IPS DF 6.9 (cell line): ENCODE measurements at regions not wholly inside any gene's neighbourhood (a gene's known extent, or its start where the extent isn't known, plus 50 kb on each side); places are given as distances from the start of the nearest gene placed in this dataset.

Source experiments
- DNase-seq: peaks from one replicate; pipeline ENCODE4 v3.0.0-alpha.2; 2013; ENCODE audit warnings: low read depth, low spot score
- H3K27ac ChIP-seq: one replicate; pipeline ENCODE4 v1.5.1; 2013; ENCODE audit warnings: low read length, control low read depth
- H3K27me3 ChIP-seq: 2 replicates; pipeline ENCODE4 v1.6.1; 2013; ENCODE audit warnings: mild to moderate bottlenecking, low read length; ENCODE audit not compliant: control insufficient read depth, insufficient read depth
- H3K36me3 ChIP-seq: 2 replicates; pipeline ENCODE4 v1.6.1; 2013; ENCODE audit warnings: low read length; ENCODE audit not compliant: control insufficient read depth, insufficient read depth
- H3K4me1 ChIP-seq: 2 replicates; pipeline ENCODE4 v1.6.1; 2013; ENCODE audit warnings: low read length; ENCODE audit not compliant: control insufficient read depth, insufficient read depth
- H3K4me3 ChIP-seq: 2 replicates; pipeline ENCODE4 v1.5.1; 2013; ENCODE audit warnings: mild to moderate bottlenecking, low read length
- H3K9me3 ChIP-seq: 2 replicates; pipeline ENCODE4 v1.6.1; 2013; ENCODE audit warnings: low read length, inconsistent platforms; ENCODE audit not compliant: control insufficient read depth, insufficient read depth
- WGBS: extraction: QIAGEN DNeasy Blood & Tissue Kit; methylation state at CpG from one replicate; pipeline ENCODE4 v1.1.7; 2013; ENCODE audit warnings: mixed read lengths, missing lambda C conversion rate; ENCODE audit not compliant: insufficient read length, insufficient coverage; 5-methylcytosine and 5-hydroxymethylcytosine counted together

DNA sequence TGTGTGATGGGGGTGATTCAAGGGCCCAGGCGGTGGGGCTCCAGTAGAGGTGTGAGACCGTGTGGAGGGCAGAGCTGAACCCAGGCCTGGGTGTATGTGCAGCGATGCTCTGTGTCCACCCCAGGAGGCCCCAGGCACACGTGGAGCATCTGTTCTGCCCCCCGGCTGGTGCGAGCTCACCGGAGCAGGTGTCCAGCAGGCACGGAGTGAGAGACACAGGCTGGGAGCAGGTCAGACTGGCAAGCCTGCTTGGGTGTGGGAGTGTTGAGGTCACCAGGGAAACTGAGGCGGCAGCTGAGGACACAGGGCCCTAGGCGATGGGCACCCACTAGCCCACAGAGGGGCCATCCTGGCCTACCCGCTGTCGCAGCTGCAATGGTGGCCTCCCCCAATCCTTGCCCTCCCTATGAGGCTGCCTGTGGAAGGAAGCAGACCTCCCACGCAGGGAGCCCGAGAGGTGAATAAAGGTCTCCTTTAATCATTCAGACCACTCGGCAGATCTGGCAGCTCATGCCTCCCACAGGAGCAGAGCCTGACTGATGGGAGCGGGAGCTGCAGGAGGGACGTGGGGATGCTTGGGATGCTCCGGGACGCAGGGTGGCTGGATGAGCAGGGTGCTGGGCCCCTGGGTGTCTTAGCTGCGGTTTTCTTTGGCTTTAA, 1165.1 kb downstream of the BRD1 start:
- no CpG with 5 or more reads among the region's 20 CpGs for WGBS

DNA sequence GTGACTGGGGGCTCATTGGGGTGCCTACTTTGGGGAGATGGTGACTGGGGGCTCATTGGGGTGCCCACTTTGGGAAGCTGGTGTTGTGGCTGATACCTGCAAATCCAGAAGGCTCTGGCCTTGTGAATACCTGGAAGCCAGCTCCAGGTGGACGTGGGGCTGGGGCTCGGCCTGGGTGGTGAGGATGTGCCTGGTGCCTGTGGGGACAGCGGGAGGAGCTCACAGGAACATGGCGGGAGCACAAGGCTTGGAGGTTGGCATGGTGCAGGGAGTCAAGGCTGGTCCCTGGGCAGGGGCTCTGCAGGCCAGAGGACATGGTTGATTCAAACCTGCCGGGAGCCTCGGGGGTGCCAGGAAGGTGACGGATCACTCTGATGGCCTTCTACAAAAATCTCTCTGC, 1165.7 kb downstream of the BRD1 start:
- no peak overlapping the region for H3K27ac ChIP-seq
- no peaks in the 10 kb centered on the region; the same call in 1 of the 2 replicates for H3K36me3 ChIP-seq
- H3K27me3 ChIP-seq = no peaks in the 10 kb centered on the region
- DNase-seq = no peak
- no CpG with 5 or more reads among the region's 7 CpGs for WGBS
- H3K4me1 ChIP-seq = no peaks in the 10 kb centered on the region
- no peak overlapping the region for H3K4me3 ChIP-seq
- peaks cover 44% of the 10 kb centered on the region for H3K9me3 ChIP-seq

More for the DNA sequence above, 1165.1 kb downstream of the BRD1 start:
- DNase-seq = no peak
- Histone ChIP-seq H3K27ac (no peak overlapping the region), H3K27me3 (no peaks in the 10 kb centered on the region), H3K9me3 (peaks cover 42% of the 10 kb centered on the region), H3K4me1 (no peaks in the 10 kb centered on the region), H3K4me3 (no peak overlapping the region), H3K36me3 (no peaks in the 10 kb centered on the region; the same call in 1 of the 2 replicates)

DNA sequence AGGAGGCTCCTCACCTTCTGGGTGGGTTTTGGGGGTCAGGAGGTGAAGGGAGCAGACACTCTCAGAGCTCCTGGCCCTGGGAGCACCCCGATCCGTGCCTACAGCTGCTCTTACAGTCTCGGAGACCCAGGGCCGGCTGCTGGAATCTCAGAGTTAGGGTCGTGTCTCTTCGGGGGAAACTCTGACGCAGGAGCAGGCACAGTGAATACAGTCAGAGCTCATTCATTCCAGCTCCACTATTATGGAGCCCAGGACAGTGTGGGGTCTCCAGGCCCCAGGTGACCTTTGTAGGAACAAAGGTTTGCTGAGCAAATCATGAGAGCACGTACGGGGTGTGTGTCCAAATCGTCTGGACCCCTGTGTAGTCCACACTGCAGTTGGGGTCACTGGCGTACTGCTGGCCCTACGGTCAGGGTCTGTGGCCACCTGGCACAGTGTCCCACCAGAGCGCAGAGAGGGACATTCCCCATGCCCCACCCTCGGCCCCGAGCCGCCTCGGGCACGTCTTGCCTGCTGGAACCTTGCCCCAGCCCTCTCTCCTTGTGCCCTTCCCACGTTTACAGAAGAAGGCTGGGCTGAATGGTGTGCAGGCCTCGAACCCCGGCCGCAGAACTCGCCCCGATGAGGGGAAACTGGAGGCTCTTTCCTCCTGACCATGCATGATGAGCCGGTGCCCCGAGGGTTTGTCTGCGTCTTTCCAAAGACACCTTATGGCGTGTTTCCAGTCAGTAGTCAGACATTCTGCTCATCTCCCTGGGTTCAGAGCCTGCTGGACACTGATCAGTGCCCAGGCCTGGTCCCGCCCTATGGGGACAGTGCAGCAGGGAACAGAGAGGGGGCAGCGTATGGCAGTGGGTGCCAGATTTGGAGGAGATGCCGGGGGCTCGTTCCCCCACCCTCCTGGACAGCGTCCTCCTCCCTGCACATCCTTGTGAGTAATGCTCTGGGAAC, 1166.6 kb downstream of the BRD1 start:
- Histone ChIP-seq H3K4me1 (no peaks in the 10 kb centered on the region), H3K36me3 (no peaks in the 10 kb centered on the region; the same call in 1 of the 2 replicates), H3K4me3 (no peak overlapping the region), H3K27ac (no peak overlapping the region), H3K9me3 (peaks cover 41% of the 10 kb centered on the region), H3K27me3 (no peaks in the 10 kb centered on the region)
- WGBS = no CpG with 5 or more reads among the region's 33 CpGs
- no peak for DNase-seq

DNA sequence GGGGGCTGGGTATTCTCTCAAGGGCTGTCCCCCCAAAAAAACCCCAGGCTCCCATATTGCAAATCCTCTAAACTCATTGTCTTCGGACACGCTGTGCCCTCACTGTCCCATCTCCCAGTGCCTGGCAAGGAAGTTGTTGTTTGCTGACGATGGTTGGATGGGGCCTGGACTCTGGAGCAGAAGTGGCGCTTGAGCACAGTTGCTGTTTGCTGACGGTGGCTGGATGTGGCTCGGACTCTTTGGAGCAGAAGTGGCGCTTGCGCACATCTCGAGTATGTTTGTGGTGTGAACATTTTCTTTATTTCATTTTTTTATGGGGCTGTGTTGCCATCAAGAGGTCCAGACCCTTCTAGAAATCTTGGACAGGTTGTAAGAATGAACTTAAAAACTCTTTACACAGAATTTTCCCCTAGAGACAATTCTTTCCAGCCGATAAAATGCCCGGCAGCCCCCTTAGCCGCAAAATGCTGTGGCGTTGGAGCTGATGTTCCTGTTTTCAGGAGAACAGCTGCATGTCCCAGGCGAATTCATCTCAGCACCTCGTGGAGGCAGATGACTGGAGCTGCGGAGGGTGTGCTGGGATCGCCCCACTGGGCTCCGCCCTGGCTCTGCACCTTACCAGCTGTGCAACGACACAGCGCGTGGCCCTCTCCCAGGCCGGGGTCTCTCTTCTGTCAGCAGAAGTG, 1167.4 kb downstream of the BRD1 start:
- Histone ChIP-seq H3K27ac (no peak overlapping the region), H3K4me3 (no peak overlapping the region), H3K27me3 (no peaks in the 10 kb centered on the region), H3K9me3 (peaks cover 36% of the 10 kb centered on the region), H3K4me1 (no peaks in the 10 kb centered on the region), H3K36me3 (no peaks in the 10 kb centered on the region; the same call in 1 of the 2 replicates)
- WGBS = no CpG with 5 or more reads among the region's 22 CpGs
- DNase-seq = no peak

DNA sequence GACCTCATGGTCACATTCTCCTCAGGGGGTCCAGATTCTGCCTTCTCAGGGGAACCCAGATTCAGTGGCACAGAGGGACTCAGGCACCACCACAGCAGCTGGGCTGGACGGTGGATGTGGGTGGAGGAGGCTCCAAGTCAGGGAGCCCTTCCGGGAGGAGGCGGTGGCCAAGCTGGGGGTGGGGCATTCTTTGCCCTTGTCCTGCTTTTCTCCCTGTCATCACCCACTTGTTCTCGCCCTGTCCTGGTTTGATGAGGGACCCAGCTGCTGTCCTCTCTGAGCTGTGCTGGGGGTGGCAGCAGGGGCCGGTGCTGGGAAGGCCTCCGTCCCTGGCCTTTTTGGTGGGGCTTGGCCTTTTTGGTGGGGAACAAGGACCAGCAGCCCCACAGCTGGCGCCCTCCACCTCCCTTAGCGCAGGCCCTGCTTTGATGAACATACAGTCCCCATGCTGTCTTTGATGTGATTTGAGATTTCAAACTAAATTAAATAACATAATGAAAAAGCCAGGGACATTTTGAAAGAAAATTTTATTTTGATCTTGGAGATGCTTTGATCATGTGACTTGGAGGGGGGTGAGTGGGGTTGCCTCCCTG, 1168.2 kb downstream of the BRD1 start:
- Histone ChIP-seq H3K4me1 (no peaks in the 10 kb centered on the region), H3K27ac (no peak overlapping the region), H3K4me3 (no peak overlapping the region), H3K9me3 (peaks cover 36% of the 10 kb centered on the region), H3K27me3 (no peaks in the 10 kb centered on the region), H3K36me3 (no peaks in the 10 kb centered on the region; the same call in 1 of the 2 replicates)
- DNase-seq = no peak
- no CpG with 5 or more reads among the region's 8 CpGs for WGBS

DNA sequence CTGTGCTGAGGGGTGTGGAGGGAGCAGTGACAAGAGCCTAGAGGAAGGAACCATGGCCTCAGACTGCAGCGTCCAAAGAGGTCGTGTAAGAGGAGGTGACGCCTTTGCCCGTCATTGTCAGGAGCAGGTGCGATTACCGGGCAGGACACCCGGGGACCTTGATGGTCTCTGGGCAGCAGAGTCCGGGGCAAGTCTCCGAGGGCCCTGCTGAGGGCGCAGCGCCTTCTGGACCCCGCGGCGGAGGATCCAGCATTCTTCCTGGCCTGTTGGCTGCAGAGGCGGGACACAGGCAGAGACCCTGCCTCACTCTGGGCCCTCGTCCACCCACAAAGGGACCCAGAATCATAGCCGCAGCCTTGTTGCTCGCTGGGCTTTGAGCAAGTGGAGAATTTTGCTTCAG, 1168.8 kb downstream of the BRD1 start:
- Histone ChIP-seq H3K4me3 (no peak overlapping the region), H3K9me3 (peaks cover 39% of the 10 kb centered on the region), H3K27me3 (no peaks in the 10 kb centered on the region), H3K27ac (no peak overlapping the region), H3K36me3 (no peaks in the 10 kb centered on the region; the same call in 1 of the 2 replicates), H3K4me1 (no peaks in the 10 kb centered on the region)
- DNase-seq = no peak
- no CpG with 5 or more reads among the region's 18 CpGs for WGBS

DNA sequence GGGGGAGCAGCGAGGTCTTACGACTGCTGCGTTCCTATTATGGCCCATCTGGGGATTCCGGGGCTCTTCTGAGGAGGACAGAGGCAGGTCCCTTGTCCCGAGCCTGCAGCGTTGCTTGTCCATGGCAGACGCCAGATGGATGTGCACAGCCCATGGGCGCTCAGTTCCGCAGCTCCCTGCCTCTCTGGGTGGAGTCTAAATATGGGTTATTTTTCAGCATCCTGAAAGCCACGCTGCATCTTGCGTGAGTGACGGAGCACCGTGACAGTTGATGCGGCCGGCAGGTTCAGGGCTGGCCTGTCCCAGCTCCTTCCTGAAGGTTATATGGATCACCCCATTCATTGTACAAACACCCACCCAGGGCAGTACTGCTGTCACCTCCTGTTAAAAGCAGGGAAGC, 1169.4 kb downstream of the BRD1 start:
- no peak for DNase-seq
- no peak overlapping the region for H3K4me3 ChIP-seq
- no CpG with 5 or more reads among the region's 15 CpGs for WGBS
- no peaks in the 10 kb centered on the region; the same call in 1 of the 2 replicates for H3K36me3 ChIP-seq
- H3K9me3 ChIP-seq = peaks cover 39% of the 10 kb centered on the region
- no peak overlapping the region for H3K27ac ChIP-seq
- no peaks in the 10 kb centered on the region for H3K4me1 ChIP-seq
- no peaks in the 10 kb centered on the region for H3K27me3 ChIP-seq

DNA sequence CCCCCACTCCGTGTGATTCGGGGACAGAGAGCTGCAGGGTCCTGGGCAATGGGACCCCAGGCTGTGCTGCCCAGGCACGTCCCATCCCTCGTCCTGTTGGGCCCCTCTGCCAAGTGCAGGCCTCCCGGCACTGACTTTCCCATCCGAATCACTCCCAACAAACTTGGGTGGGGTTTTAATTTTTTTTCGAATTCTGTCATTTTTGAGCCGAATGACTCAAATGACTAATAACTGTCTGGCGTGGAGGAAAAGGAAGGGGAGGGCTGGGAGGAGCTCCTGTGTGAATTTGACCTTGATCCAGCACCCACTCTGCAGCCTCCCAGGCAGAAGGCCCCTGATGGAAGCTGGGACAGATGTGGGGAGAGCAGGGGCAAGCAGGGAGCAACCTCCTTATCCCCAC, 1173.2 kb downstream of the BRD1 start:
- H3K4me1 ChIP-seq = no peaks in the 10 kb centered on the region
- H3K27ac ChIP-seq = no peak overlapping the region
- no CpG with 5 or more reads among the region's 9 CpGs for WGBS
- H3K9me3 ChIP-seq = peaks cover 44% of the 10 kb centered on the region
- no peak for DNase-seq
- no peaks in the 10 kb centered on the region for H3K27me3 ChIP-seq
- no peak overlapping the region for H3K4me3 ChIP-seq
- no peaks in the 10 kb centered on the region for H3K36me3 ChIP-seq

DNA sequence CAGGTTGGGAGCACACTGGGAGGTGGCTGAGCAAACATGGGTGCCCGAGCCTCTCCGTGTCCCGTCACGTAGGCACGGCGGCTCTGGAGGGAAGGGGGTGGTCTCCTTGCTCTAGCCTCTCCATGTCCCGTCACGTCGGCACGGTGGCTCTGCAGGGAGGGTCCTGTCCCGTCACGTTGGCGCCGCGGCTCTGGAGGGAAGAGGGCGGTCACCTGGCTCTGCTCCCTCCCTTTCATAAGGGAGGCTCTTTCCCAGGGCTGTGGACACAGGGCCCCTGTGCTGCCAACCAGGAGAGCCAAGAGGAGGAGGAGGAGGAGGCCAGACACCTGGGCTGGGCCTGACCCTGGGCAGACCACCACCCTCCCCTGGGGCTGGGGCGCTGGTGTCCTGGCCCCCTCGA, 1173.7 kb downstream of the BRD1 start:
- H3K27ac ChIP-seq = no peak overlapping the region
- DNase-seq = no peak
- H3K4me3 ChIP-seq = no peak overlapping the region
- peaks cover 41% of the 10 kb centered on the region for H3K9me3 ChIP-seq
- no CpG with 5 or more reads among the region's 18 CpGs for WGBS
- H3K27me3 ChIP-seq = no peaks in the 10 kb centered on the region
- no peaks in the 10 kb centered on the region for H3K4me1 ChIP-seq
- H3K36me3 ChIP-seq = no peaks in the 10 kb centered on the region

DNA sequence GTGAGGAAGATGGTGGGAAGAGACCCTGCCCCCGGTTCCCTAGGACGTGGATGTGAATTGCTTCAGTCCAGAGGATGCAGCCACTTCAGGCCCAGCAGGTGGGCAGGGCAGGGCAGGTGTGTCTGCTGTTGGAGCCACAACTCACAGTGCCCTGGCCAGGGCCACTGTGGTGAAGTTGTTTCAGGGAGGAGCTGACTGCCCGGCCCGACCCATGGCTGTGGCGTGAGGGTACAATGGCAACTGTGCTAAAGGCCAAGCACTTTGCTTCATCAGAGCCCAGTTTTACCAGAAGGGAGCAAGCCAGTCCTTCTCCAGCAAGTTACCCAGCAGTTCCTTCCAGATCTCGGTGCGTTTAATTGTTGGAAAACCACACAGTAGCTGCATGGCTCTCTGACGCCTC, 1174.4 kb downstream of the BRD1 start:
- no CpG with 5 or more reads among the region's 8 CpGs for WGBS
- peaks cover 38% of the 10 kb centered on the region for H3K9me3 ChIP-seq
- H3K27ac ChIP-seq = no peak overlapping the region
- H3K27me3 ChIP-seq = no peaks in the 10 kb centered on the region
- no peaks in the 10 kb centered on the region for H3K4me1 ChIP-seq
- no peak overlapping the region for H3K4me3 ChIP-seq
- no peak for DNase-seq
- H3K36me3 ChIP-seq = no peaks in the 10 kb centered on the region
